Fibroblast of mammary gland (primary cell): ENCODE measurements at regions not wholly inside any gene's neighbourhood (a gene's known extent, or its start where the extent isn't known, plus 50 kb on each side); places are given as distances from the start of the nearest gene placed in this dataset.

Experiments used
- DNase-seq: peaks from one replicate; pipeline ENCODE4 v3.0.0-alpha.2; 2010; ENCODE audit warnings: low read depth
- H3K4me3 ChIP-seq: 2 replicates; pipeline ENCODE4 v1.5.1; 2011; ENCODE audit warnings: low read depth, mild to moderate bottlenecking, low read length, moderate library complexity; ENCODE audit not compliant: control insufficient read depth
- CTCF ChIP-seq: conservative IDR thresholded peaks from 2 replicates; pipeline ENCODE4 v1.5.1; 2011; ENCODE audit warnings: low read depth, low read length, inconsistent platforms; ENCODE audit not compliant: control insufficient read depth, insufficient read depth

GRCh38 chr6:7045331-7045730 is 62.4 kb upstream of the RREB1 start:
- TF ChIP-seq CTCF: no peak
- no peak overlapping the region for H3K4me3 ChIP-seq
- DNase-seq: no peak

DNA sequence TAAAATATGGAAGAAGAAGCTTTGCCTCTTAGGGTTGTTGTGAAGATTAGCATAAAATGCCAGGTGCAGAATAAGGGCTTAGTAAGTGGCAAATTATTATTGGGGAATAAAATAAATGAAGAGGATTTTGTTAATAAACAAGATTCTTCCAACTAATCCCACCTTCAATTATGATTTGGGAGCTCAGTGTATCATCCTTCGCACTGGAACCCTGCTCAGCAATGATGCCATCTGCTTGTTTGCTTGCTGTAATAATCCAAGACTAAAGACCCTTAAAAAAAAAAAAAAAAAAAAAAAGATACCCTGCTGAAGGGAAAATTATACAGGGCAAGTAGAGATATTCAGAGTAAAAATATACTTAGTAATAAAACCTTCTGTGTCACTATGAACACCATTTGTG is 62.0 kb upstream of the RREB1 start:
- TF ChIP-seq CTCF: no peak
- no peak for DNase-seq
- H3K4me3 ChIP-seq: no peak overlapping the region

GRCh38 chr6:7047128-7047527 is 60.6 kb upstream of the RREB1 start:
- DNase-seq: no peak
- TF ChIP-seq CTCF: no peak
- no peak overlapping the region for H3K4me3 ChIP-seq

GRCh38 chr6:7047966-7048365 is 59.8 kb upstream of the RREB1 start:
- no peak for TF ChIP-seq CTCF
- no peak overlapping the region for H3K4me3 ChIP-seq
- DNase-seq: peak; percentile 10

- DNase-seq: no peak
- TF ChIP-seq CTCF: no peak
- H3K4me3 ChIP-seq: no peak overlapping the region
Observed at GRCh38 chr6:7048894-7049293, 58.9 kb upstream of the RREB1 start.

DNA sequence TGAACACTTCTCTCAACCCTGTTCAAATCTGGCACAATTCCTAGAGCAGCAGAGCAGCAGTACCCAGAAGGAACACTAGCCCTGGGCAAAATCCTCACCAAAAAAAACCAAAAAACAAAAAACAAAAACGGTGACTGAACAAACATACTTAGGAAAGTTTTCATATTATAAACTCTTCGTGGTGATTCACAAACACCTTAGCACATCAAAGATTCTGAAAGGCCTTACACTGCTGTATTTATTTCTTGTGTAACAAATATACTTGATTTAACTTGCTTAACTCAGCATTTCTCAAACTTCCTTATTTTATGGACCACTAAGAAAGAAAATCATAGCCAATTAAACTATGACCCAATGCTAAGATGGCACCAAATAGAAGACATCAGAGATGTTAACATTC is 57.8 kb upstream of the RREB1 start:
- no peak overlapping the region for H3K4me3 ChIP-seq
- no peak for DNase-seq
- no peak for TF ChIP-seq CTCF
